Keratinocyte (primary cell): ENCODE measurements at regions not wholly inside any gene's neighbourhood (a gene's known extent, or its start where the extent isn't known, plus 50 kb on each side); places are given as distances from the start of the nearest gene placed in this dataset.

Source experiments
- DNase-seq: peaks from one replicate; pipeline ENCODE4 v3.0.0-alpha.2; 2011; ENCODE audit warnings: low read depth, missing footprints, low spot score
- FAIRE-seq: peaks from 2 replicates; lab custom pipeline; 2011; peaks lifted over from hg19 to GRCh38; lab: Jason Lieb, UNC
- H2AFZ ChIP-seq: 2 replicates; pipeline ENCODE4 v1.6.0; 2012; ENCODE audit warnings: low read length, control low read depth, inconsistent platforms; ENCODE audit not compliant: control insufficient read depth
- H3K27ac ChIP-seq: 2 replicates; pipeline ENCODE4 v1.5.1; 2011; ENCODE audit warnings: low read length; ENCODE audit not compliant: control insufficient read depth, insufficient read depth
- H3K27me3 ChIP-seq: 3 replicates; pipeline ENCODE4 v1.6.0; 2011; ENCODE audit warnings: low read length; ENCODE audit not compliant: control insufficient read depth, insufficient read depth; ENCODE audit errors: extremely low read depth
- H3K36me3 ChIP-seq, 2 experiments: 2 replicates in 1 of 2; 3 replicates in 1 of 2; pipeline ENCODE4 v1.5.1; 2011; ENCODE audit warnings: low read length in 2 of 2, mild to moderate bottlenecking in 1 of 2; ENCODE audit not compliant: control insufficient read depth in 2 of 2, insufficient read depth in 2 of 2; ENCODE audit errors: extremely low read depth in 1 of 2
- H3K4me1 ChIP-seq: 3 replicates; pipeline ENCODE4 v1.5.1; 2011; ENCODE audit warnings: low read length; ENCODE audit not compliant: control insufficient read depth, insufficient read depth; ENCODE audit errors: extremely low read depth
- H3K4me2 ChIP-seq: 3 replicates; pipeline ENCODE4 v1.6.0; 2011; ENCODE audit warnings: low read depth, low read length; ENCODE audit not compliant: control insufficient read depth, insufficient read depth; ENCODE audit errors: extremely low read depth
- H3K4me3 ChIP-seq, 3 experiments: fragments of 200-600 bp in 1 of 3; sonication (generic) in 1 of 3; 2 replicates in 2 of 3; 3 replicates in 1 of 3; pipeline ENCODE4 v1.5.1; 2011 to 2016; ENCODE audit warnings: low read length in 3 of 3, mild to moderate bottlenecking in 3 of 3, control low read depth in 2 of 3, inconsistent platforms in 1 of 3, low read depth in 1 of 3, mixed read lengths in 1 of 3, mixed run types in 1 of 3, moderate library complexity in 1 of 3; ENCODE audit not compliant: control insufficient read depth in 2 of 3, insufficient read depth in 2 of 3; ENCODE audit errors: extremely low read depth in 1 of 3
- H3K79me2 ChIP-seq: 2 replicates; pipeline ENCODE4 v1.6.0; 2012; ENCODE audit warnings: low read length; ENCODE audit not compliant: control insufficient read depth, insufficient read depth
- H3K9ac ChIP-seq: 3 replicates; pipeline ENCODE4 v1.6.0; 2011; ENCODE audit warnings: low read length; ENCODE audit not compliant: control insufficient read depth, insufficient read depth; ENCODE audit errors: extremely low read depth
- H3K9me1 ChIP-seq: 3 replicates; pipeline ENCODE4 v1.6.0; 2011; ENCODE audit warnings: low read length; ENCODE audit not compliant: control insufficient read depth, insufficient read depth; ENCODE audit errors: extremely low read depth
- H3K9me3 ChIP-seq: 2 replicates; pipeline ENCODE4 v1.5.1; 2012; ENCODE audit warnings: low read depth, low read length; ENCODE audit not compliant: control insufficient read depth
- H4K20me1 ChIP-seq: 3 replicates; pipeline ENCODE4 v1.6.0; 2011; ENCODE audit warnings: low read length; ENCODE audit not compliant: control insufficient read depth, insufficient read depth; ENCODE audit errors: extremely low read depth
- CTCF ChIP-seq, 3 experiments: IDR thresholded peaks in 1 of 3; conservative IDR thresholded peaks in 1 of 3; optimal IDR thresholded peaks in 1 of 3; 2 replicates in 2 of 3; 3 replicates in 1 of 3; pipeline versions ENCODE3 to v1.5.1; 2011; ENCODE audit warnings: low read length in 3 of 3, mild to moderate bottlenecking in 3 of 3, moderate library complexity in 2 of 3, control low read depth in 1 of 3, inconsistent platforms in 1 of 3; ENCODE audit not compliant: insufficient read depth in 2 of 3; ENCODE audit errors: extremely low read depth in 1 of 3
- EZH2 ChIP-seq: IDR thresholded peaks from one replicate; pipeline ENCODE4 v1.6.1; 2012; ENCODE audit warnings: inconsistent platforms, mild to moderate bottlenecking, low read length, moderate library complexity
- dilution Hi-C: fragments of 300-500 bp; cut with MboI; formaldehyde crosslinking; loops from one replicate; pipeline ENCODE4 v1.7.0; 2020; ENCODE audit warnings: low sequenced_read_pairs; ENCODE audit not compliant: extremely low pct_ligation_motif_present

GRCh38 chr5:124849774-124850173, 103.3 kb upstream of the ZNF608 start:
- Histone ChIP-seq H3K9me3 (no peaks in the 10 kb centered on the region), H3K9me1 (no peaks in the 10 kb centered on the region), H3K27me3 (no peaks in the 10 kb centered on the region), H4K20me1 (no peaks in the 10 kb centered on the region), H3K4me2 (no peak overlapping the region), H3K79me2 (no peaks in the 10 kb centered on the region), H3K36me3 (no peaks in the 10 kb centered on the region), H3K27ac (no peak overlapping the region), H3K9ac (no peak overlapping the region), H3K4me1 (no peaks in the 10 kb centered on the region), H3K4me3 (no peak overlapping the region), H2AFZ (no peak overlapping the region)
- no peak for TF ChIP-seq CTCF (optimal IDR thresholded peaks at IDR 0.05 in 1 of 3, IDR thresholded peaks at IDR 0.05 in 1 of 3, conservative IDR thresholded peaks at IDR 0.05 in 1 of 3; ENCODE audit: extremely low read depth in 1 of 3, insufficient read depth in 2 of 3, low read length in 3 of 3)
- TF ChIP-seq EZH2, result no peak
- dilution Hi-C loops, result no loop called here
- DNase-seq, result no peak
- no peak for FAIRE-seq

- TF ChIP-seq EZH2 (no peak), CTCF (optimal IDR thresholded peaks at IDR 0.05 in 1 of 3, IDR thresholded peaks at IDR 0.05 in 1 of 3, conservative IDR thresholded peaks at IDR 0.05 in 1 of 3; ENCODE audit: extremely low read depth in 1 of 3, insufficient read depth in 2 of 3, low read length in 3 of 3) (no peak)
- Histone ChIP-seq H3K79me2 (no peaks in the 10 kb centered on the region), H3K9me1 (no peaks in the 10 kb centered on the region), H3K4me1 (no peaks in the 10 kb centered on the region), H3K36me3 (no peaks in the 10 kb centered on the region), H3K4me2 (no peak overlapping the region), H3K9ac (no peak overlapping the region), H3K27ac (no peak overlapping the region), H4K20me1 (no peaks in the 10 kb centered on the region), H3K4me3 (no peak overlapping the region), H3K9me3 (no peaks in the 10 kb centered on the region), H3K27me3 (no peaks in the 10 kb centered on the region), H2AFZ (no peak overlapping the region)
- dilution Hi-C loops, result no loop called here
- DNase-seq, result no peak
- FAIRE-seq, result no peak
These were observed 110.3 kb upstream of the ZNF608 start for GRCh38 chr5:124856726-124857125.
